Fibroblast of upper back skin (primary cell): ENCODE measurements at regions not wholly inside any gene's neighbourhood (a gene's known extent, or its start where the extent isn't known, plus 50 kb on each side); places are given as distances from the start of the nearest gene placed in this dataset.

Experiments
- DNase-seq: peaks from one replicate; pipeline ENCODE4 v3.0.0-alpha.2; 2013

GRCh38 chr6:7664003-7664402 lies 61.9 kb upstream of the BMP6 start:
- no peak for DNase-seq

GRCh38 chr6:7668936-7669335 lies 57.0 kb upstream of the BMP6 start:
- no peak for DNase-seq

GRCh38 chr6:7669742-7670141 lies 56.2 kb upstream of the BMP6 start:
- DNase-seq = no peak

- peak; percentile 58 for DNase-seq
These were observed 54.8 kb upstream of the BMP6 start for GRCh38 chr6:7671076-7671475.

- DNase-seq = peak; percentile 79
These were observed 54.3 kb upstream of the BMP6 start for GRCh38 chr6:7671581-7671980.

GRCh38 chr6:7672066-7673062 lies 53.5 kb upstream of the BMP6 start:
- DNase-seq = no peak

GRCh38 chr6:7673063-7673536 lies 52.8 kb upstream of the BMP6 start:
- DNase-seq = no peak

- no peak for DNase-seq
These were observed 51.6 kb upstream of the BMP6 start for GRCh38 chr6:7674291-7674690.

GRCh38 chr6:7675353-7675945 lies 50.5 kb upstream of the BMP6 start:
- no peak for DNase-seq
